GM19468 (cell line): ENCODE measurements at regions not wholly inside any gene's neighbourhood (a gene's known extent, or its start where the extent isn't known, plus 50 kb on each side); places are given as distances from the start of the nearest gene placed in this dataset.
"Not testable (repeated sequence)": the region's sequence is repeated elsewhere in the genome, so short reads cannot be mapped to it uniquely, and the experiment has no call there.

Source experiments
- ATAC-seq: cut with Tn5 transposase; IDR thresholded peaks from one replicate; pipeline ENCODE4 v1.9.1; 2021; ENCODE audit warnings: mild to moderate bottlenecking, moderate library complexity, moderate number of reproducible peaks; ENCODE audit not compliant: unreplicated experiment; ENCODE audit errors: extremely low read depth

DNA sequence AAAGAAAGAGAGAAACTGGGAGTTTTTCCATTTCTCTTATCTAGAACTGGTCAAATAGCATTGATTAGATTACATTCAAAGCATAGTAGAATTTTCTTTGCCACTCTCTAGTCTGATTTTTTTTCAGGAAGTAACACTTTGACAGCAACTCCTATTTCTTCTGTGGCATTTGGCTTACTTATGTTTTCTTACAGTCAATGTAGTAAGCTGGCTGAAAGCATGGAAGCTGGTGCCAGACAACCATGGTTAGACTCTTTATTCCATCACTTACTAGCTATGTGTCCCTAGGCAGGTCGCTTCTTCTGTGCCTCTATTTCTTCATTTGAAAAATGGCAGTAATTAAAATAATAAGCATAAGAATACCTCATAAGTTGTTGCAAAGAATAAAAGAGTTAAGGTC is 54.2 kb upstream of the OPRM1 start:
- ATAC-seq = no peak

DNA sequence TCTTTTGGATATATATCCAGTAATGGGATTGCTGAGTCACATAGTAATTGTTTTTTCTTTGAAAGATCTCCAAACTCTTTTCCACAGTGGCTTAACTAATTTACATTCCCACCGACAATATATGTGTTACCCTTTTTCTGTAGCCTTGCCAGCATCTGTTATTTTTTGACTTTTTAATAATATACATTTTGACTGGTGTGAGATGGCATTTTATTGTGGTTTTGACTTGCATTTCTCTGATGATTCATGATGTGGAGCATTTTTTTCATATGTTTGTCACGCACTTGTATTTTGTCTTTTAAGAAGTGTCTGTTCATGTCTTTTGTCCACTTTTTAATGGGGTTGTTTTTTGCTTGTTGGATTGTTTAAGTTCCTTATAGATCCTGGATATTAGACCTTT is 58.9 kb upstream of the OPRM1 start:
- no peak for ATAC-seq

DNA sequence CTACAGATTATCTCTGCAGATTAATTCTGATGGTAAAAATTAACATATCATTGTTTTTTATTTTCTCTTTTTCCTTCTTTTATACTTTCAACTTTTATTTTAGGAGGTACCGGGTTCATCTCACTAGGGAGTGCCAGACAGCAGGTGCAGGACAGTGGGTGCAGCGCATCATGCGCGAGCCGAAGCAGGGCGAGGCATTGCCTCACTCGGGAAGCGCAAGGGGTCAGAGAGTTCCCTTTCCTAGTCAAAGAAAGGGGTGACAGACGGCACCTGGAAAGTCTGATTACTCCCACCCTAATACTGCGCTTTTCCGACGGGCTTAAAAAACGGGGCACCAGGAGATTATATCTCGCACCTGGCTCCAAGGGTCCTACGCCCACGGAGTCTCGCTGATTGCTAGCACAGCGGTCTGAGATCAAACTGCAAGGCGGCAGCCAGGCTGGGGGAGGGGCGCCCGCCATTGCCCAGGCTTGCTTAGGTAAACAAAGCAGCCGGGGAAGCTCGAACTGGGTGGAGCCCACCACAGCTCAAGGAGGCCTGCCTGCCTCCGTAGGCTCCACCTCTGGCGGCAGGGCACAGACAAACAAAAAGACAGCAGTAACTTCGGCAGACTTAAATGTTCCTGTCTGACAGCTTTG is 60.0 kb upstream of the OPRM1 start:
- not testable (repeated sequence) for ATAC-seq

DNA sequence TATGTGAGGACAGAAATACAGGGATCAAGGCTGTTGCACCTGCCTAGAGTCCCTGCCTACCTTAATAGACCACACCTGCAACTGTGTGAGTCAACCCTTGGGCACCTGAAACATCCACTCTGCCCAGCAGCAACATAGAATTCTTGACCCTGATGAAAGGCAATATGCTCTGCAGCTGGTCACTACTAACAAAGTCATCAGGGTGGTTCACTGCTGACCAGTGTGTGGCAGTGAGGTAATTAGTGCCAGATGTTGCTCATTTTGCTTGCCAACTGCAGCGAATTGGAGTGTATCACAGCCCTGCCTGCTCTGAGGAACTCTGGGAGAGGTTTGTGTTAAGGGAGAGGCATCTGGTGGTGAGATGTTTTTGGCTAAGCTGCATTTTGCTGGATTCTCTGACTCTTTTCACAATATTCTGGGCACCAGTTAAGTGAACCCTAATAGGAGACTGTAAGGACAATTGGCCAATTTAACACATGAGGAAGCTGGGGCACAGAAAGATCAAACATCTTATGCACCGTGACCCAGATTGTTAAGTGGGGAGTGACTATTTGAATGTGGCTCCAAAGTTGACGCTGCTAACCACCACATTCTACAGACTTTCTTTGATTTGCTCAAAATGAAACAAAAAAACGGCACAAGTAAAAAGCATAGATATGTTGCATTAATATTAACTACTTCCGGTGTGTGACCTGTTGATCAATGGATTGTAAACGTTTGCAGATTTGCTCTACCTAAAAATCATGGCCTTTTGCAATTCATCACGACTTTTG is 61.9 kb upstream of the OPRM1 start:
- ATAC-seq = no peak

DNA sequence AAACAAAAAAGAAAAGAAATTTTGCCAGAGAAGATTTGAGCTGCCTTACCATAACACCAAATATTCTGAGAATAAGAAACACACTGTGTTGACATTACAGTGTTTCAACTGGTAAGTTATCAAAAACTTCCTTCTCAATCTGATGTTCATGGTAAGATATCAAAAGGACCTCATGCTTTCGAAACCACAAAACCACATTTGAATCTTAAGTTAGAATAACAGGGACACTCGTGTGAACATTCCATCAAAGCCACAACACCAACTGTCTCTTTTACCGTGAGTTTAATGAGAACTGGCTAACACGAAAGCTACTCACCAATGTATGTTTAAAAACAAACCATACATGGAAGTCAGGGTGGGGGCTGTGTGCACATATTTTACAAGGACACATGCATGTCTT is 73.0 kb upstream of the OPRM1 start:
- no peak for ATAC-seq

DNA sequence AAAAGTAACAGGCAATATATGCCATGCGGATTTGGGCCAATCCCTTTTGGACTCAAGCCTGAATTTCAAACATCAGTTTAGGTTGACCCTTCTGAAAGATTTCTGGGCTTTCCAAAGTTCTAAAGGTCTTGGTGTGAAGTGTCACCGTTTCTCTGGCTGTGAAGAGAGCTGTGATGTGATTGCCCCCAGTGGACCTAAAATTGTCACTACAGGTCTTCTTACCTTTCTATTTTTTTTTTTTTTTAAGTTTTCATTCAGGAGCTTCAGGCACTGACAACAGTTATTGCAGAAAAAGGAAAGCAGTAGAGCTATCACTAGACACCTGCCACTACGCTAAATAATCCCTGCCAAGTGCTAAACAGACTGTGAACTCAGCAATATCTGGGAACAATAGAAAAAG is 75.7 kb upstream of the OPRM1 start:
- ATAC-seq = no peak

DNA sequence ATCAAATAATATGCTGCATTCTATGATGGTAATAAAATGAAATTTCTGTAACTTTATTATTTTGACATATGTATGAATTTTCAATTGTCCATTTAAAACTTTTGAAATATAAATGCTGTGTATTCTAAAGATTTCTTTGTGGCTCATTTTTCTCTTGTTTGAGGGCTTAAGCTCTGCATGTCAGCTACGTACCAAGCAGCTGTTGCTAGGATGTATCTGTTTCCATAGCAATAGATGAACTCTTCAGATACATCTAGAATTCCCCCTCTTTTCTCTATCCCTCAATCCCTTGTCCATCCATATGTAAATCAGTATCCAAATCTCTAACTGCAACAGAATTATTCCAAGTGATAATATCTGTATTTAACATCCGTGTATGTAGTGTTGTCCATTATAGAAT is 76.5 kb upstream of the OPRM1 start:
- no peak for ATAC-seq

DNA sequence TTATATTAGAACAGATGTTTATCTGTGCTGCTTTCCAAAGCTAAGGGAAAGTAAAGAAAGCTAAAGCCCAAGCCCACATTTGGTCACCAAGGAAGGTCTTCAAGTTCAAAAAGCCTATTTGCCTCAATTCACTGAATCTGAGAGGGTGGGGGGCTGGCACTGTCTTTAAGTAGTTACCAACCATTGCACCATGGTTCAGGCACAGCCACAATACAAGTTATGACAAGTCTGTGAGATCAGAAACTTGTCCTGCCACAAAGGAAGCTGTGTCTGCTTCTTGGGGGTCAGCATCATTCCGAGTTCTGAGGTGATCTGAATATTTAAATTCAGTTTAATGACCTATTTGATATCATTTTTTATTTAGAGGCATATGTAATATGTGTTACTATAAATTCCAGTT is 78.3 kb upstream of the OPRM1 start:
- ATAC-seq = no peak

DNA sequence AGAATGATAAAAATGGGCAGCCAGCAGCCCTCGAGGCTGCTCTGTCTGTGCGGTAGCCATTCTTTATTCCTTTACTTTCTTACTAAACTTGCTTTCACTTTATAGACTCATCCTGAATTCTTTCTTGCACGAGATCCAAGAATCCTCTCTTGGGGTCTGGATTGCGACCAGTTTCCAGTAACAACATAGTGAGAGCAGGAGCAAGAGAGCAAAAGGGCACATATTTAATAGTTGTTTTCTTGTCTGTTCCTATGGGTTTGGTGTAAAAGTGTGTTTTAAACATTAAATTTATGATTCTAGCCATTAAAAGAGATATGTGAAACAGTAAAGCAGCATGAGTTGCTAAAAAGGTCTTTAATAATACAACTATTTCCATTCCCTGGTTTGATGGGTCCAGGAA is 78.8 kb upstream of the OPRM1 start:
- ATAC-seq = no peak

DNA sequence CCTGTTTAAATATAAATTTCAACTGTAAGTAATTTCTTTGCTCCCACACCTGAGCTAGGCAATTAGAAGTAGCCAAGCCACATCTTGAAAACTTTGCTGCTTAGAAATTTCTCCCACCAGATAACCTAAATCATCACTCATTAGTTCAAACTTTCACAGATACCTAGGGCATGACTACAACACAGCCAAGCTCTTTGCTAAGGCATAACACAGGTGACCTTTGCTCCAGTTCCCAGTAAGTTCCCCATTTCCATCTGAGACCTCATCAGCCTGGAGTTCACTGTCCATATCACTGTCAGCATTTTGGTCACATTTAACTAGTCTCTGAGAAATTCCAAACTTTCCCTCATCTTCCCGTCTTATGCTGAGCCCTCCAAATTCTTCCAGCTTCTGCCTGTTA is 79.8 kb upstream of the OPRM1 start:
- no peak for ATAC-seq

DNA sequence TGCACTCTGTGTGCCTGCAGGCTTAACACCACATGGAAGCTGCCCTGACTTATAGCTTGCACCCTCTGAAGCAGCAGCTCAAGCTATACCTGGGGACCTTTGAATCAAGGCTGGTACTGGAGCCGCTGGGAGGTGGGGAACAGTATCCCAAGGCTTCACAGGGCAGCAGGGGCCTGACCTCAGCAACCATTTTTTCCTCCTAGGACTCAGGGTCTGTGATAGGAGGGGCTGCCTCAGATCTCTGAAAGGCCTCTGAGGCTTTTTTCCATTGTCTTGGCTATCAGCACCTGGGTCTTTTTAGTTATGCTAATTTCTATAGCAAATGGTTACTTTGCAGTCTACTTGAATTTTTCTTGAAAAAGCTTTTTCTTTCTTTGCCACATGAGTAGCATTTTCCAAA is 80.2 kb upstream of the OPRM1 start:
- no peak for ATAC-seq

DNA sequence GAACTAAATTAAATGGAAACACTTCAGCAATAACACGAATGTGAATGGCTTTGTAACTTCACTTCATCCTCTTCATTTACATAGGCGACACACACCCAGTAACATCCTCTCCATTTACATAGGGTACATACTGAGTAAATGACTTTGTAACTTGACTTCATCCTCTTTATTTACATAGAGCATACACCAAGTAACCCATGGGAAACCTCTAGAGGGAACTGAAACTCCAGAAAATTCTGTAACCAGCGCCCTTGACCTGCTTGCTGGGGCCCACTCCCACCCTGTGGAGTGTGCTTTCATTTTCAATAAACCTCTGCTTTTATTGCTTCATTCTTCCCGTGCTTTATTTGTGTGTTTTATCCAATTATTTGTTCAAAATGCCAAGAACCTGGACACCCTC is 81.6 kb upstream of the OPRM1 start:
- ATAC-seq = peak; percentile 87

DNA sequence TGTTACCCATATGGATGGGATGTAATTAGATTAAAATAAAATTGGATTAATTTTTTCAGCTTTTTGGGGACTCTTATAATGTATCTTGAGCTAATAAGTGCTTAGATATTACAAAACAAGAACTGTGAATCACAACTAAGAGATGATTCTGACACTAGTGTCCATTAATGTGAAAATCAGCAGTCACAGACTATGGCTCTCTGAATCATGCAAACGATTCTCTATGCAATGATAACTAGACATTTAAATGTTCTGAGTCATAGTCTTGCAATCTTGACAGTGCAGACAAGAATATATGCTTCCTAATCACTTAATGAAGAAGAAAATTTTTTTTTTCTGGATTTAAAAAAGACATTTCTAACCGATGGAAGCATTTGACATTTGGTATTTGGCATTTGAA is 82.2 kb upstream of the OPRM1 start:
- ATAC-seq = no peak

DNA sequence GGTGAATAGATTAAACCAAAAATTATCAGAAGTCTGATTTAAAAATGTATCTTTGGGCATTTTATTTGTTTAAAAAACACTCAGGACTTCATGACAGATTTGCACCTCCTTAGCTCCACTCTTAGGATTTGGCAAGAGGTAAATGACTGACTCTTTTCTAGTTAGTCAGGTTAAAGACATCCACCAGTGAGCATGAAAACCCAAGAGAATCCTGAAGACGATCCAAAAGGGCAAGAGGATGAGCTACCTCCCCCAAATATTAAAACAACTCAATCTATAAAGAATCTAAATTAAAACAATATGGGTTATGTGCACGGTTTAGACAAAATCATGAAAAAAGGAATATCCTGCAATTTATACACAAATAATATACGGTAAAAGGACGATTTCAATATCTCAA is 89.4 kb upstream of the OPRM1 start:
- ATAC-seq = no peak

DNA sequence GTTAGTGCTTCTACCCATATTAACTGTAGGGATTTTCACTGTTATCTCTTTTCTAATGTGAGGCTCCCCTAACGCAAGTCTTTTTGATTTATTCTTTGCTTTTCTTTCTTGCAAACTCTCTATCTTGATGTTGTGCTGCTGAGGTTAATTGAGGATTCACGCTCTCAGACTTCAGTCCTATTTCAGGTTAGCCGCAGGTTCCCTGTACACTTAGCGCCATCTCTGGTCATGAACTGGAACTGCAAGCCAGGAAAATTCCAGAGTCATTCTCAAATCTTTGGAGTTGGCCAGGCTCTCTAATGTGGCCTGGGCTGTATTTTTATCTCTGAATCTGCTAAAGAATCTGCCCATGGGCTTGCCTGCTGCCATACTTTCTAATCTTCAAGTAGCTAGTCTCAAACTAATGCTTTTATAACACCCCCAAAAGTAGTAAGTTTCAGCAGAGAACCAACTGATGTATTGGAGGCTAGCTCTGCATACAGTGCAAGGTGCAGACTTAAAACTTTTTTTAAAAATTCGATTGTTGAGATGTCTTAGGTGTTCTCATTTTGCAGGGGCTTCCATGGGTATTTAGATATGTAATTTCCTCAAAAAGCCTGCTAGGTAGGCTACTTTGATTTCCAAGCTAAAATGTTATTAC is 91.1 kb upstream of the OPRM1 start:
- ATAC-seq = peak; percentile 28

DNA sequence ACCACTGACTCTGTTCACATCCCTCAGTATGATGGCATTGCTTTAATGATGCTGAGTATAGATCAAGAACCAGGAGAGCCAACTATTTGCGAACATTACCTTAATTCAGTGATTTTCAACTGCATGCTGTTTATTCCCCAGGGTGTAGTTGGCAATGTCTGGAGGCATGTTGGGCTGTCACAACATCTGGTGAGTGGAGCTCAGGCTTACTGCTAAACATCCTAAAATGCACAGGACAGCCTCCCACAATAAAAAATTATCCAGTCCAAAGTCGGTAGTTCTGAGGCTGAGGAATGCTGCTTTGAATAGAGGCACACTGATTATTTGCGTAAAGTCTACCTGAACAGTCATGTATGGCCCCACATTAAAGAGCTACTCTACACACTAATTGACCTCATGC is 94.8 kb upstream of the OPRM1 start:
- no peak for ATAC-seq

DNA sequence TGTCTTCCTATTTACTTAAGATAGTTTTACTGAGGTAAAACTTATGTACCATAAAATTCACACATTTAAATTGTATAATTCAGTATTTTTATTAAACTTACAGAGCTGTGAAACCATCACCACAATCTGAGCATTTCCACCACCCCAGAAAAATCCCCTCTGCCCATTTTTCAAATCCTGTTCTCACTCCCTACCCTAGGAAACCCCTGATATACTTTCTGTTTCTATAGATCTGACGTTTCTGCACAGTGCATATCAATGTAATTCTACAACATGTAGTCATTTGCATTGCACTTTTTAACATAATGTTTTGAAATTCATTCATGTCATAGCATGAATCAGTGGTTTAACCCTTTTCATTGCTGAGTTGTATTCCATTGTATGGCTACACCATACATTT is 96.7 kb upstream of the OPRM1 start:
- ATAC-seq = no peak

DNA sequence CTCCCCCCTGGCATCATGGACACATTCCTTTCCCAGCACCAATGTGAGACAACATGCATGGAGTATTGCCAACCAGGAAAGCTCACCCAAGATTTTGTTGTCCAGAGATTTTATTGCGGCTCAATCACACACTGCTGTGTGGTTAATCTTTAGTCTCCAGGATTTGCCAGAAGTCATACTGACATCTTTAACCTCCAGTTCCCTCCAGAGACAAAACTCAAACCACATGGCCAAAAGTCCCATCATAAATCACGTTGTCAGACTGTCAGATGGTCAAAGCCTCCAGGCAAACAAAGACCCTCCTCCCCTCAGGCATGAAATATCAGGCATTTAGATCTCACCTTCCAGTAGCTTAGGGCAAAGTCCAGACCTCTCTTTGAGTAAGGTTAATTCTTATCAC is 97.3 kb upstream of the OPRM1 start:
- no peak for ATAC-seq

DNA sequence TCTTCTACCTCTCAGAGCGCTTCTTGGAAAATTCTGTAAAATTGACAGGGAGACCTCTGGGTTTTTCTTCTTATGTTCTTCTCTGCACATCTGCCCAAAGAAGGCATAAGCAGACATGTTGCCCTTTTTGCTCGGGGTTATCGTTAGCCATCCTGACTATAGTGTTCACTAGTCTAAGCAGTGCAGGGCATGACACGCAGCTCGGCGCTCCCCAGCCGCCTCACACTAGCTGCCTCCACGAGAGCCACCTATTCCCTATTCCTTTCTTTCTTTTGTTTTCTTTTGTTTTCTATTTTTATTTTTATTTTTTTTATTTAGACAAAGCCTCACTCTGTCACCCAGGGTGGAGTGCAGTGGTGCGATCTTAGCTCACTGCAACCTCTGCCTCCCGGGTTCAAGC is 100.2 kb upstream of the OPRM1 start:
- no peak for ATAC-seq

DNA sequence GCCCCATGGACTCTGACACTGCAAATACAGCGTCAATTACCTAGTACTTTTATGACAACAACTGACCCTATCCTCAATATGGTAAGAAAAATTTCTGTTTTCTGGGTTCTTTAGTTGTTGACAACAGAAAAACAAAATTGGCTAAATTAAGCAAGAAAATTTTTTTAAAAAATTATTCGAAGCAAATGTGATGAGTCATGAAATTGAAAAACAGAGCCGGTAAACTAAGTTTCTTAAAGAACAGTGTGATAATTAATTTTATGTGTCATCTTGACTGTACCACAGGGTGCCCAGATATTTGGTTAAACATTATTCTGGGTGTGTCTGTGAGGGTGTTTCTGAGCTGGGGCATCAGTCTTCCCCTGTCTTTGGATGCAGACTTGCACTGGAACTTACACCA is 107.6 kb upstream of the OPRM1 start:
- no peak for ATAC-seq

DNA sequence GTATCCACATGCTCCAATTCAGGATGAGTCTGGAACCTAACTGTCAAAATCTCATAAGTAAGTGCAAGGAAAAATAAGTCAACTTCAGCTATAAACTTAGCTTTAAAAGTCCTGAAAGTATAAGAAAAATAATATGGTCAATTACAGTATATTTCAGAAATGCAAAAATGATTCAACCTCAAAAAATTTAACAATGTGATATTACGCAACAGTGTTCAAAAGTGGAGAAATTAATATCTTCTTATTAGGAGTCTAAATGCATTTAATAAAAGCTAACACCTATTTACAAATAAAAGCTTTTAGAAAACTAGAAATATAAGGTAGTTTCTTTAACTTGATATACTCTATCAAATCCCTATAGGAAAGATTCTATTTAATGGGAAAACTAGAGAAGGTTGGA is 111.2 kb upstream of the OPRM1 start:
- ATAC-seq = no peak
